IPS DF 19.7 (cell line): ENCODE measurements at regions not wholly inside any gene's neighbourhood (a gene's known extent, or its start where the extent isn't known, plus 50 kb on each side); places are given as distances from the start of the nearest gene placed in this dataset.
A peak's percentile ranks its signal among the peaks of the same experiment; 100 is the strongest.
"Not testable (repeated sequence)": the region's sequence is repeated elsewhere in the genome, so short reads cannot be mapped to it uniquely, and the experiment has no call there.

Experiments used
- DNase-seq: peaks from one replicate; pipeline ENCODE4 v3.0.0-alpha.2; 2013; ENCODE audit warnings: low read depth, low spot score

DNA sequence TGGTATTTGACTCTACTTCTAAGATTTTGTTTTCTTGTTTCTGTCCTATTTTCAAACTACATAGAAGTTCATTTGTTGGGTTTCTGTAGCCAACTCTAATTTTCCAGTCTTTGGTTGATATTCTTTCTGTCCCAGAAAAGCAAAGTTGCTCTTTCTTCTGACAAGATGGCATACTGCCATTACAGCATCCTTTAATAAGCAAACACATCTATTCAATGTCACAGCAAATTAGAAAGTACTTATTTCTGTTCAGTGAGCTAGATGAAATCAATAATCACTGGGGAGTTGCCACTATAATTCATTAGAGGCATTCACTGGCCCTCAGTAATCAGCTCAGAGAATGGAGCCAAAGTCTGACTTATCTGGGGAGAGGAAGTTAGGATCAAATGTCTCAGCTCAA lies 1258.0 kb upstream of the IGFBP7 start:
- no peak for DNase-seq

DNA sequence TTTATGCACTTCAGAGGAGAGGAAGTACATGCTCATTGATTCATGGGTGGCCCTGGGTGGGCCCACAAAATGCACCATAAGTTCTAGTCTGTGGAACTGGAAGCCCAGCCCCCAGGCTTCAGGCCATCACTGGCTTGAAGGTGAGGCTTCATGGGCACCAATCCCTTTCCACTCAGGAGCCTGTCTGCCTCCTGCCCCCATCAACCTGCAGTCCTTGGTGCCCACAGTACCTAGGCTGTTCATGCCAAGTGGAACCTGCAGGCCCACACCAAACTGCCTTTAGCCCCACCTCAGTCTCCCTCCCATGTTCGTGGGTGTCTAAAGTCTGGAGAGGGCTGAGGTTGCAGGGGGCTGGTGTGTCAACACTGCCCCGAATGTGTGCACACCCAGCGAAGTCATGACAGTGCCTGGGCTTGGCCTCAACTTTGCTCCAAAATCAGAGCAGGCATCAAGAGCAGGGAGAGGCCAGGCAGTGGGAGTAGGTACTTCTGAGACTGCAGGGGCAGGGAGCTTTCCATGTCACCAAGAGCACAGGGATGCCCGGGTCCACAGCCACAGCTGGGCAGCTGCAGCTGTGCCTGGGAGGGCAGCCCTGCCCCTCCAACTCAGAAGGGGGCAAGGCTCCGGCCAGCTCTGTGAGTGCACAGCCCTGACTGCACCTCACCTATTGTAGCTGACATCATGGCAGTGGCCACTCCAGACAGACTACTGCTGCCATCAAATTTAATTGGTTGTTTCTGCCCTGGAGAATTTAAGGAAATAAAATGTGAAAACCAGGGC lies 1250.4 kb upstream of the IGFBP7 start:
- no peak for DNase-seq

DNA sequence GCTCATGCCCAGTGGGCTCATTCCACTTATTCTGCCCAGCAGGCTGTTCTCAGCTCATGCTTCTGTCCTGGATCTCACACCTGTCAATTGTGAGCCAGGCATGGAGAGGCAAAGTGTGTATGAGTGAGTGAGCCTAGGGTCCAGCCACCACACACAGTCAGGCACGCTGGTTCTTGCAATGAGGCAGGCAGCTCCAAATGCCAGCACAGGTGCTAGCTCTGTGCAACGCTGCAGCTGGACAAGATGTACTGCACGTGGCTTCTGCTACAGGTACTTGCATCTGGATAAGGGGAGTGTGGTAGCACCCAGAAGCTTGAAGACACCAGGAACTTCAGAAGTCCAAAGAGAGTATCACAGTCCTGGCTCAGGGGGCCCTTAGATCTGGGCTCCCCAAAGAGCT lies 1249.4 kb upstream of the IGFBP7 start:
- no peak for DNase-seq

DNA sequence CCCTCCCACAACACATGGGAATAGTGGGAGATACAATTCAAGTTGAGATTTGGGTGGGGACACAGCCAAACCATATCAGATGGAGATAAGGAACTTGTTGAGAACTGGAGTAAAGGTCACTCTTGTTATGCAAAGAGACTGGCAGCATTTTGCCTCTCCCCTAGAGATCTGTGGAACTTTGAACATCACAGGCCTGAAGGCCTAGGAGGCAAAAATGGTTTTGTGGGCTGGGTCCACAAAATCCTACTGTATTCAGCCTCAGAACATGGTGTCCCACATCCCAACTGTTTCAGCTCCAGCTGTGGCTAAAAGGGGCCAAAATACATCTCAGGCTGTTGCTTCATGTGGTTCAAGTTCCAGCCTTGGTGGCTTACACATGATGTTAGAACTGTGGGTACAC lies 1247.8 kb upstream of the IGFBP7 start:
- DNase-seq: no peak

DNA sequence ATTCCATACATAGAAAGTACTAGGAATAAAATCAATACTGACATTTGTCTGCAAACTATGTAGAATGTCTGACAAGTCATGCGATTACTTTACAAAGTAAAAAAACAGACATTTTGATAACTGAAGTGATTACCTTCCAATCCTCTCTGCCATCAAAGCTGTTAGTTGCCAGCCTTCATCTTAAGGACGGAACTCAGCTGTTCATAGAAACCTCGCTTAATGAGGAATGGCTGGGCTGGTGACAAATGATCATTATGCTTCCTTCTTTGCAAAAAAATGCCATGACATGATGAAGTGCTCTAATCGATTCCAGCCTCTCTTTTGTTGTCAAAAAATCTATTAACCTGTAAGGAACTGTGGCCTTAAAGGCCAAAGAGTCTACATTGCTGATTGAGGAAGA lies 1214.9 kb upstream of the IGFBP7 start:
- no peak for DNase-seq

DNA sequence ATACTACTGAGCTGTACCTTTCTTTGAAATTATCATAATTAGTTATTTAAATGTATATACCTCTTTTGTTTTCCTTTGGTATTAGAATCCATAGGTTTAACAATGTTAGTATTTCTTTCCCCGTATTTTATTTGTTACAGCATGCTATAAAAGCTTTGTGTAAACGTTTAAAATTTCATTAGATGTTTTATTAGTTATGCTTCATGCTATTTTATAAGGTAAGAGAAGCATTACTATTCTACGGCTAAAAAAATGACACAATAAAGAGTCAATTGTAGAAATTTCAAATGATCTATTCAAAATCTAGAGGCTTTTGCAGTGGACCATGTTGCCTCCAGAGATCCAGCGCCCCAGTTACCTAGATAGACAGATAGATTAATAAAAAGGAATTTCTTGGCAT lies 1203.3 kb upstream of the IGFBP7 start:
- DNase-seq: no peak

DNA sequence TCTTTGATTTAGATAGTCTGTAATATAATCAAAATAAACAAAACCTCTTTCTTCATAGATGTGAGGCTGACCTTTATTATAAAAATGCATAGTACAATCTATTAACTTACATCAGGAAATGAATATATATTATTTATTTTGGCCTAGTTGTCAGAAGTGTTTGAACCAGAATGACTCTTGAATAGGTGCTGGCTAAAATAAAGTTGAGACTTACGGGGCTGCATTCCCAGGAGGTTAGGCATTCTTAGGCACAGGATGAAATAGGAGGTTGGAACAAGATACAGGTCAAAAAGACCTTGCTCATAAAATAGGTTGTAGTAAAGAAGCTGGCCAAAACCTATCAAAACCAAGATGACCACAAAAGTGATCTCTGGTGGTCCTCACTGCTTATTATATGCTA lies 1193.3 kb upstream of the IGFBP7 start:
- no peak for DNase-seq

DNA sequence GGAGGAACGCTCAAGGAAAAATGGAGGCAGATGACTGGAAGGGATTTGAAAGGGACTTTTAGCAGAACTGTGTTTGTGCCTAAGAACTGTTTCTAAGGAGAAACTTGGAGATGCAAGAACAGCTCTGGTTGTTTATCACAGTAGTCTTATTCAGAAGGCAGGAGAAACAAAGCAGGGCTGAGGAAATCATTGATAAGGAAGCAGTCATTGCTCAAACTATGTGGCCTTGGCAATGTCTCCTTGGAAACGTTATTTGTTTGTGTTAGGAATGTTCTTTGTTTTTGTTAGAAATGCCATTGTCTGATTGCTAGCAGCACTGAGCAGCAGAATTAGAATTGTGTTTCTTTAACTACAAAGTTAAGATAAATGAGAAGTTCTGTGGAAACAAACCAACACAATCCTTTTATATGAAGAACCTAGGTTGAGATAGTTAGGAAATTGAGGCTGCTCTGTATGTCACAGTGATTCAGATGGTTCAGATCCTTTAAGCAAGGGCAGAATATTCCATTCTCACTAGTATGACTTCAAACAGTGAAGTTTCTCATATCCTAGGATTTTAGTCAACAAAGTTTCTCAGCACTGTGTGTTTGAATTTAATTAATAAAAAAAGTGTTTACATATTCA lies 1191.3 kb upstream of the IGFBP7 start:
- DNase-seq: peak; percentile 38

DNA sequence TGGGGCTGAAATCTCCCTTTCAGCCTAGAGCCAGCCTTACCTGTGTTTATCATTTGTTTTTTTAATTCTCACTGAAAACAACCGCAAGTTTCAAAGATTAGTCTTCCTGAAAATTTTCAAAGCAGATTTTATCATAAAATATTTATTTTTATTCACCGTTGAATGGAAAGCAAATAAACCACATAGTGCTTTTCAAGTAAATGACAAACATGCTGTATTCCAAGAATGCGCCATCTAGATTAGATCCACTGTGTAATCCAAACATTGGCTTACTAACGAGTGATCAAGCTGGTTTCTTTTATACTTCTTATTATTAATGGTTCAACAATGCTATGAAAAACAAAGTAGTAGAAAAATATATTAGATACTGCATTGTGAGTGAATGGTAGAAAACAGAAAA lies 1176.2 kb upstream of the IGFBP7 start:
- no peak for DNase-seq

DNA sequence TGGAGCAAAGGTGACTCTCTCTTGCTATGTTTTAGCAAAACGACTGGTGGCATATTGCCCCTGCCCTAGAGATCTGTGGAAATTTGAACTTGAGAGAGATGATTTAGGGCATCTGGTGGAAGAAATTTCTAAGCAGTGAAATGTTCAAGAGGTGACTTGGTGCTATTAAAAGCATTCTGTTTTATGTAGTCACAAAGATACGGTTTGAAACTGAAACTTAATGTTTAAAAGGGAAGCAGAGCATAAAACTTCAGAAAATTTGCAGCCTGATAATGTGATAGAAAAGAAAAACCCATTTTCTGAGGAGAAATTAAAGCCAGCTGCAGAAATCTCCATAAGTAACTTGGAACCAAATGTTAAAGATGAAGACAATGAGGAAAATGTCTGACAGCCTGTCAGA lies 1170.7 kb upstream of the IGFBP7 start:
- DNase-seq: not testable (repeated sequence)

DNA sequence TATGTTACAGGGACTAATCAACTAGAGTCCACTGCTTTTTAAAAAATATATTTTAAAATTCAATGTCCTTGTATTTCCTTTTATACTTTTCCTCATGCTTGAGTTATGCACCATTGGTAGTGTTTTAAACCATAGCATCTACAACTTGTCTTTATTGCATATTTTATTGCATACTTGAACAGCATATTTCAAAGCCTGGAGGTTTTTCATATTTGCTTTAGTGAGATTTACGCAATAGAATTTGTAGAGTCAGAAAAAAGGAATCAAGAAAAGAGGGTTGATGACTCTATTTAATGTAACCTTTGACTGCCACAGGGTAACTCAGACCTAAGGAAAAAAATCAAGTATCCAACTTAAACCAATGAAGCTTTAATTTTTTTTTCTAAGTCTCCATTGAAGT lies 1165.7 kb upstream of the IGFBP7 start:
- no peak for DNase-seq

DNA sequence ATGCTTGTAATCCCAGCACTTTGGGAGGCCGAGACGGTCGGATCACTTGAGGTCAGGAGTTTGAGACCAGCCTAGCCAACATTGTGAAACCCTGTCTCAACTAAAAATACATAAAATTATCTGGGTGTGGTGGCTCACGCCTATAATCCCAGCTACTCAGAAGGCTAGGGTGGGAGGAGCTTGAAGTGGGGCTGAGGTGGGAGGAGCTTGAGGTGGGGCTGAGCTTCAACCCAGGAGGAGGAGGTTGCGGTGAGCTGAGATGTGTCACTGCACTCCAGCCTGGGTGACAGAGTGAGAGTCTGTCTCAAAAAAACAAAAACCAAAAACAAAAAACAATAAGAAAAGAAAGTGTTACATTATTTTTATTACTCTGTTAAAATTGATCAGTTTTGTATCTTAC lies 1164.4 kb upstream of the IGFBP7 start:
- no peak for DNase-seq

DNA sequence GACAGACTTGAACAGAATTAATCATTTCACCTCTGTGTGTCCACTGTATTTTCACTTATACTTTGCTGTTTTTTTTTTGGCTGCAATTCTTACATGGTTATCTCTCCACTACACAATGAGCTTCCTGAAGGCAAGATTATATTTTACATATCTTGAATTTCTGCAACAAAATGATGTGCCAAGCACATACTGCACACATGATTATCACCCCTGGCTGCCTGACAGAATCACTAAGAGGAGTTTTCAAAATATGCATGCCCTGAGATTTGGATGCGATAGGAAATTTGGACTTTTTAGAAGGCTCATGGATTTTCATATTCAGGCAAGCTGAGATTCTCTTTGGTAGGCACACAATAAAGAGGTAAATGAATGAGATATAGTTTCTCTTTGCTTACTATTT lies 1162.1 kb upstream of the IGFBP7 start:
- no peak for DNase-seq

DNA sequence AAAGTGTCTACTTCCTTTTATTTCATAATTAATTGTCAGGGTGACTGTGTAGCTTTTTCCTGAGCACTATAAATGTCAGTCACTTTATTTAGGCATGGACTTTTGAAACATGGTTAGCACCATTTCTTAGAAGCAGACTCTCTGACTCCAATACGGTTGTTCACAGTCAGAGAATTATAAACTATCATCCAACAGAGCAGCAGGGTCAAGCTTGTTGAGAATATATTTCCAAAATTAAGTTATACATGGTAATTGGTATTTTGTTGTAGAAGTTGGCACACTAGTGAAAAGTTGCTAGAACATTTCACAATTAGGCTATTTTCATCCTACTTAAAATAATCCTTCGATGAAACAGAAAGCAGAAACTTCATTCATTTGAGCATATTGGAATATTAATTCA lies 1155.5 kb upstream of the IGFBP7 start:
- no peak for DNase-seq

DNA sequence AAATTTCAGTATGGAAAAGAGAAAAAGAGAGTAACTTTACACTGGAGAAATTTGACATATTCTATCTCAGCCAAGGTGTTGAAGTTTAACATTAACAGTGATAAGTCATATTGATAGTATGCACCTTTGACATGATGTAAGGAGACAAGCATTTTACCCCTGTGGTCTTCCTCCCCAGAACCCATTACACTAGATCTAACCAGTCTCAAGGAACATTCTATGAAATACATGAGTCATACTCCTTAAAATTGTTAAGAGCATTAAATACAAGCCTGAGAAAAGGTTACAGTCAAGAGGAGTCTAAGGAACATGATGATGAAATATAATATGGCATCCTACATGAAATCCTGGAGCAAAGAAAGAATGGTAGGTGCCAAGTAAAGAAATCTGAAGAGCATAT lies 1151.3 kb upstream of the IGFBP7 start:
- DNase-seq: no peak

DNA sequence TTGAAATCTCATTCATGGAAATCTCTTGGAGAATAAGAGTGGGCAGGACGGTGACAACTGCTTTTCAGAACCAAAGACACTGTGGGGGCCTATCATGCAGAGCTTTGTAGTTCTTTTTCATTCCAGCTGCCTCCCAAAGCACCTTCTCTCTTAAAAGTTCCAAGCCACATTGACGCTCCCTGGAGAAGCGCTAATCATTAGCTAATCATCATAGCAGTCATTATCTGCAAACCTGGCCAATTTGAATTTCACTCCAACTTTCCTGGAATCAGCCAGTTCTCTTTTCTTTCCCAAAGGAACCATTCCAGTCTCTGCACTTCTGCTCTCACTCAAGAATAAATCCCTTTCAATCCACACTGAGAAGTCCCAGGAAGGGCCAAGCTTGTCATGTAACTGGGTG lies 1144.1 kb upstream of the IGFBP7 start:
- DNase-seq: no peak

DNA sequence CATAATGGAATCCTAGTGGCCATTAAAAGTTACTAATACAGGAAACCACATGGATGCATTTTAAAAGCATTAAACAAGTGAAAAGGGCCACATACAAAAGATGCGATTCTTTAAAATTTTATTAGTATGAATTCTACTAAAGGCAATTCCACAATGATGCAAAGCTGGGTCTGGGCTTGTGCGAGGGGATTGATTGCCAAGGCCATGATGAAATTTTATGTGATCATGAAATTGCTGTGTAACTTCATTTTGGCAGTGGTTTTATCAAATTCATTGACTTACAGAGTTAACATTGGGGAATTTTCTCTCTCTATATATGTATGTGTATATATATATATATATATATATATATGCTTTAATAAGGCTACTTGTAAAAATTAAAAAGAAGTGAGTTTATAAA lies 1142.5 kb upstream of the IGFBP7 start:
- DNase-seq: no peak

DNA sequence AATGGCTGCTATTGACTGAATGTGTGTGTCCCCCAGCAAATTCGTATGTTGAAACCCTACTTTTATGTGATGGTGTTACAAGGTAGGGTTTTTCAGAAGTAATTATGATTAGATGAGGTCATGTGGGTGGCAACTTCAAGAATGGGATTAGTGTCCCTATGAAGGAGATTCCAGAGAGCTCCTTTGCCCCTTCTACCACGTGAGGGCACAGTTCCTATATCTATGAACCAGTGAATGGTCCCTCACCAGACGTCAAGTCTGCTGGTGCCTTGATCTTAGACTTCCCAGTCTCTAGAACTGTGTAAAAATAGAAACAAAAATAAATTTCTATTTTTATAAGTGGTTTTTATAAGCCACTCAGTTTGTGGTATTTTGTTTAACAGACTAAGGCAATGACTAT lies 1137.6 kb upstream of the IGFBP7 start:
- DNase-seq: no peak

DNA sequence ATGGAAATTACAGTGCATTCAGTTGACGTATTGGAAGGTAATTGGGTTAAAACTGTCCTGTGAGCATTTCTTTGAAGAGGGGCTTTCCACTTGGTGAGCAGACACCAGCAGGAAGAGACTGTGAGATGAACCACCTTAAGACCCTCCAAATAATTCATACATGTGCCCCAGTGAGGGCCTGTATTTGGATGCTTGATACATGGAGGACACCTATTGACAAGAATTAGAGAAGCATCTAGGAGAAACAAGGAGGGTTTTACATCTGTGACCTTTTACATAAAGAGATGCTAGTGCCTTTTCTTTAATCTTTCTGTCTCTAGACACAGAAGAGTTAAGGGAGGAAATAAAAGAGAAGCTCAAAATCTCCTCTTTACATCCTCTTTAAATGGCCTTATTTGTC lies 1115.3 kb upstream of the IGFBP7 start:
- DNase-seq: no peak

DNA sequence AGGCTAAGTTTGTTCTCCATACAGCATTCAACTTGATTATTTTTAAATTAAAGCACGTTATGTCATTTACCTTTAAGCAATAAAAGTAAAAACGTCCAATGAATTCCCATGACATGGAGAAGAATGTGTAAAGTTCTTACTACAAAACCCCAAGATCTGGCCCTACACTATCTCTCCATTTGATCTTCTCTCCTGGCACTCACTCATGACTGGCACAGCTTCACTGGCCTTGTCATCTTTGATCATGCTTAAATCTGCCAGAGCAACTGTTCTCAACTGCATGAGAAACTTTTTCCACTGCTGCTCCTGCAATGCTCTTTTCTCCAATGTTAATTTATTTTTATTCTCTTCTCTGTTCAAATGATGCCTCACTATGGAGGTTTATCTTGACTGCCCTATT lies 1109.0 kb upstream of the IGFBP7 start:
- no peak for DNase-seq

DNA sequence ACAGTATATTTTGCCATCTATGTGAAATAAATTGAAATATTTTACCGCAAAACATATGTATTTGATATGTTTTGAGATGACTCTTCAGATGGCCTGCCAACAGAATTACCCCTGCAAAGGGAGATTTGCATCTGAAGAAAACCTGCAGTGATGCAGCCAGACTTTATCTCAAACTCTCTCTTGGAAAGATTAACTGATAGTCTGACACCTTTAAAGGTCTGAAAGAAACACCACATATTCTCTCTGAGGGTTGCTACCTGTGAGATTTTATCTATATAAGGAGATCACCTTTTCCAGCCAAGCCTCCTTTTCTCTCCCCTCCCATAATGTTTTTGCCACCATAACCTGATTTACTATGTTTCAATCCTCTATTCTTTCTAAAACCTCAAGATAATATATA lies 1106.3 kb upstream of the IGFBP7 start:
- no peak for DNase-seq

DNA sequence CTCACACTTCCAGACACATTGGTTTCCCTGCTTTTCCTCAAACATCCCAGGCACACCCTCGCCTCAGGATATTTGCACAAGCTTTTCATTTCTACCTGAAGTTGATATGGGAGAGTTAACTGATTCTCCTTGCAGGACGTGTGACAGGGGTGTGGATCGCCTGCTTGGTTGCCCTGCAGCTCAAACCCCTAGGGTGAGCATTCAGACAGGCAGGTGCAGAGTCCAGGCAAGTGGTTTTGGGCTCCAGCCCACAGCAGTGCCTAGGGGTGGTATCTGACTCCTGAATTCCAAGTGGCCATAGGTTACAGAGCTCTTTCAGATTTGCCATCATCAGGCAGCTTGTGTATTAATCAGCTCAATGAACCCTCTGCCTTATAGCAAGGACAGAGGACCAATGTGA lies 1104.2 kb upstream of the IGFBP7 start:
- DNase-seq: no peak

DNA sequence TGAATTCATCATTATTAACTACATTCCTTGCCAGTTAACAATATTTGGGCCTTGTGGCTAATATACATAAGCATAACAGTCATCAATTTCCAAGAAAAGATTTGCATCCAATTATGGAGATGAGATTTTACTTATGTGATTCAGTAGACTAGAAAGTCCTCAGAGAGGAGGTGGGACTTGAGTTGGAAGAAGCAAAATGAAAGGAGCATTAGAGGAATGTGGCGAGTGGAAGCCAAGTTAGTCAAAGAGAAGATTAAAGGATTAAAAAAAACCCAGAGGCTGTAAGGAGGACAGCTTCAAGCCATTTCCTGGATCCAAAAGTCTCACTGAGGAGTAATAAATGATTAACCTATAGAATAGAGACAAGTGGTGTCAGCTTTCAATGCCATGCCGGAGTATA lies 1099.4 kb upstream of the IGFBP7 start:
- DNase-seq: no peak

DNA sequence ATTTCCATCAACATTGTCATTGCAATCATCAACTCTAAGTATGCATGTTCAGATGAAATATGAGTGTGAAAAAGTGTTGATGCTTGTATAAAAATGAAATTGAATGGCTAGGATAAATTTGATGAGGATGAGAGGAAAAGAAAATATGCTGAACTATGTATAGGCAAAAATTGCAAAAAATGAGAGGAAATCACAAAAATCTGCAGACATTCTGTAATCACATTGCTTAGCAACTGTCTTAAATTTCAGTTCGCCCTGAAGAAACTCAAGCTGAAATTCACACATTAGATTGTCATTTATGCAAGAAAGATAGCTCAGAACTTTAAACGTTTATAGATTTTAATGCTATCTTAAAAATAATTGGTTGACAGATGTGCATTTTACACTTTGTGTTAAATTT lies 1098.8 kb upstream of the IGFBP7 start:
- DNase-seq: no peak
